HL-60 (cell line): ENCODE measurements at regions not wholly inside any gene's neighbourhood (a gene's known extent, or its start where the extent isn't known, plus 50 kb on each side); places are given as distances from the start of the nearest gene placed in this dataset.

Experiments
- CTCF ChIP-seq: IDR thresholded peaks from one replicate; pipeline ENCODE4 v1.5.1; 2011; ENCODE audit warnings: low read length, control low read depth, inconsistent platforms; ENCODE audit not compliant: insufficient read depth
- POLR2AphosphoS5 ChIP-seq: IDR thresholded peaks from 2 replicates; pipeline ENCODE4 v1.6.1; 2012; ENCODE audit warnings: low read depth
- REST ChIP-seq: IDR thresholded peaks from 2 replicates; pipeline ENCODE4 v1.6.1; 2012; ENCODE audit warnings: low read depth; ENCODE audit not compliant: insufficient replicate concordance

GRCh38 chr2:12585784-12586183 is 131.0 kb upstream of the TRIB2 start:
- no peak for TF ChIP-seq CTCF
- no peak for TF ChIP-seq POLR2AphosphoS5
- no peak for TF ChIP-seq REST
